Activated T-helper 2 cell treated with anti-CD3 and anti-CD28 coated beads, Interferon-gamma antibody, Interleukin-2, Interleukin-4, amounts not matched to agents 10 μg/mL and 5 μg/mL and 100 μg/mL, durations not matched to agents 14 hours and 24 hours and 36 hours (primary cell): ENCODE measurements at regions not wholly inside any gene's neighbourhood (a gene's known extent, or its start where the extent isn't known, plus 50 kb on each side); places are given as distances from the start of the nearest gene placed in this dataset.
"Not testable (repeated sequence)": the region's sequence is repeated elsewhere in the genome, so short reads cannot be mapped to it uniquely, and the experiment has no call there.

Source experiments
- DNase-seq: peaks from one replicate; pipeline ENCODE4 v3.0.0; 2021; ENCODE audit warnings: low spot score
- H3K27ac Mint-ChIP-seq: one replicate; pipeline ENCODE4 v1.8.0; 2021; ENCODE audit warnings: mixed read lengths
- H3K27me3 Mint-ChIP-seq: one replicate; pipeline ENCODE4 v1.8.0; 2021; ENCODE audit warnings: low read depth, mixed read lengths
- H3K36me3 Mint-ChIP-seq: one replicate; pipeline ENCODE4 v1.8.0; 2021; ENCODE audit warnings: low read depth, mixed read lengths
- H3K4me1 Mint-ChIP-seq: one replicate; pipeline ENCODE4 v1.8.0; 2021; ENCODE audit warnings: low read depth, mixed read lengths
- H3K4me3 Mint-ChIP-seq: one replicate; pipeline ENCODE4 v1.8.0; 2021; ENCODE audit warnings: low read depth, mild to moderate bottlenecking, moderate library complexity, mixed read lengths
- H3K9me3 Mint-ChIP-seq: one replicate; pipeline ENCODE4 v1.8.0; 2021; ENCODE audit warnings: mixed read lengths
- intact Hi-C: fragments of 100-400 bp; cut with micrococcal nuclease; formaldehyde crosslinking; loops from one replicate; pipeline ENCODE4 v1.15.1; 2023

DNA sequence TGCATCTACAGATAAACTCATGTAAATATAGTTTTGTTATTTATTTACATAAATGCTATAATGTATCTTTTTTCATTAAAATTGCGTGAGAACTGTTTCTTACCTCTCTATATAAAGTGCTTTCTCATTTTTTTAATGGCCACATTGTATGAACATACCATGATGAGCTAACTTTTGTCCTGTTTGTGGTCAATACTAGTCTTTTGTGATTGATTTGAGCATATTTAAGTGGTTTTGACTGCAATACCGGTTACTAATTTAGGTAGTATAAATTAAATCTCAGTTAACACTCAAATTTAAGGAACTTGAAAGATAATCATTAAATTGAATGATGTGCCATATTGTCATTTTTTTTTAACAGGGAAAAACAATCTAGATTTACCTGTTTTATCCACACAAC is 108.2 kb downstream of the HAUS1 start:
- intact Hi-C loops, result loop anchor here (1.0 to 2.0 kb wide), 2 partner anchors 38 to 64 kb away; no protein-coding TSS in a partner anchor
- Mint-ChIP-seq H3K4me1 (peaks cover 70% of the 10 kb centered on the region), H3K4me3 (no peak overlapping the region), H3K36me3 (peaks cover 34% of the 10 kb centered on the region), H3K27ac (peak overlapping the region; percentile 90), H3K27me3 (no peaks in the 10 kb centered on the region), H3K9me3 (no peaks in the 10 kb centered on the region)
- DNase-seq, result no peak

DNA sequence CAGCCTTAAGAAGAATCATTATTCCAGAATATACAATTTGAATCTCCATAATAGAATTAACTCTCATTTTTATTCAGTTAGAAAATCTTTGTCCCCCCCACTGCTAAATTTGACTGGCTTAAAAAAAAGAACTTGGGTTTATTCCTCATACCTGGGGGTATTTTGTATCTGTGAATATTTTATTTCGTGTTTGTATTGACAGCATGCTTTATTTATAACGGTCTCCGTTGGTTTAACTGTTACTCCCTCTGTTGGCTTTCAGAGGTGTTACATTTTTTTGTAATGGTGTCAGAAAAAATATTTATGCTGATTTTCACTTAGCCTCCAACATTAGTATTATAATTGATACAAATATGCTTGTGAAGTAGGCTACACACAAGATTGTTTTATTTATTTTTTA is 109.1 kb downstream of the HAUS1 start:
- DNase-seq, result no peak
- Mint-ChIP-seq H3K27ac (peak overlapping the region; percentile 46), H3K27me3 (no peaks in the 10 kb centered on the region), H3K4me1 (peaks cover 70% of the 10 kb centered on the region), H3K4me3 (no peak overlapping the region), H3K36me3 (peaks cover 39% of the 10 kb centered on the region), H3K9me3 (no peaks in the 10 kb centered on the region)
- intact Hi-C loops, result loop anchor here (1.0 to 2.0 kb wide), 2 partner anchors 40 to 64 kb away; no protein-coding TSS in a partner anchor

DNA sequence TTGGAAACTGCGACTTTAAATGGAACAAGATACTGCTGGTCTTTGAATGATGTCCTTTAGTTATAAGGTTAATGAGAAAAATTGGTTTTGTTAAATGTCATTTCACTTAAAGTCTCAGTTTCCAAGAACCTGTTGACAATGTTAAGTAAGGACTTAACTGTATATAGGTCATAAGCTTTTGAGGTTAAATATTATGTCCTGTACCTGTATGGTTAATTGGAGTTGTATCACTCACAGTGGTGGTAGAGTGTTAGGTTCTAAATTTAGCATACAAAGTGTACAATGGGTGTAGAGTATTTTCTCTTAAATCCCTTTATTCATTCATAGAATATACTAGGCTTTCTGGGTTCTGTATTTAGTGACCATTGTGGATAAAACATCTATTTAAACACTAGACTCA is 110.2 kb downstream of the HAUS1 start:
- peak overlapping the region; percentile 3 for H3K27ac Mint-ChIP-seq
- H3K36me3 Mint-ChIP-seq, result peaks cover 43% of the 10 kb centered on the region
- no peaks in the 10 kb centered on the region for H3K9me3 Mint-ChIP-seq
- intact Hi-C loops, result no loop called here
- H3K4me1 Mint-ChIP-seq, result peaks cover 66% of the 10 kb centered on the region
- no peak for DNase-seq
- H3K4me3 Mint-ChIP-seq, result no peak overlapping the region
- no peaks in the 10 kb centered on the region for H3K27me3 Mint-ChIP-seq

DNA sequence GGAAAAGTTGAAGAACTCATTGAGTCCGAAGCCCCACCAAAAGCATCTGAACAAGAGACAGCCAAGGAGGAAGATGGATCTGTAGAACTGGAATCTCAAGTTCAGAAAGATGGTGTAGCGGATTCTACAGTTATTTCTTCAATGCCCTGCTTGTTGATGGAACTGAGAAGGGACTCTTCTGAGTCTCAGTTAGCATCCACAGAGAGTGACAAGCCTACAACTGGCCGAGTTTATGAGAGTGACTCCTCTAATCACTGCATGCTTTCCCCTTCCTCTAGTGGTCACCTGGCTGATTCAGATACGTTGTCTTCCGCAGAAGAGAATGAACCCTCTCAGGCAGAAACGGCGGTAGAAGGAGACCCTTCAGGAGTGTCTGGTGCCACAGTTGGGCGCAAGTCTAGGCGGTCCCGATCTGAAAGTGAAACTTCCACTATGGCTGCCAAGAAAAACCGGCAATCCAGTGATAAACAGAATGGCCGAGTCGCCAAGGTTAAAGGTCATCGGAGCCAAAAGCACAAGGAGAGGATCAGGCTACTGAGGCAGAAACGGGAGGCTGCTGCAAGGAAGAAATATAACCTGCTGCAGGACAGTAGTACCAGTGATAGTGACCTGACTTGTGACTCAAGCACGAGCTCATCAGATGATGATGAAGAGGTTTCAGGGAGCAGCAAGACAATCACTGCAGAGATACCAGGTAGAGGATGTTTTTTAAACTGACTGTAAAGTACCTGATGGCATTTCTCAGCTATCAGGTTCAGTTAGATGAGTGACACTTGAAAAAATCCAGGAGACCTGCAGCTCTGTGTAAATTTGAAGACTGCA is 111.9 kb downstream of the HAUS1 start:
- H3K36me3 Mint-ChIP-seq, result peaks cover 44% of the 10 kb centered on the region
- intact Hi-C loops, result no loop called here
- no peaks in the 10 kb centered on the region for H3K9me3 Mint-ChIP-seq
- no peak for DNase-seq
- no peak overlapping the region for H3K27ac Mint-ChIP-seq
- no peak overlapping the region for H3K4me3 Mint-ChIP-seq
- H3K27me3 Mint-ChIP-seq, result no peaks in the 10 kb centered on the region
- peaks cover 62% of the 10 kb centered on the region for H3K4me1 Mint-ChIP-seq

DNA sequence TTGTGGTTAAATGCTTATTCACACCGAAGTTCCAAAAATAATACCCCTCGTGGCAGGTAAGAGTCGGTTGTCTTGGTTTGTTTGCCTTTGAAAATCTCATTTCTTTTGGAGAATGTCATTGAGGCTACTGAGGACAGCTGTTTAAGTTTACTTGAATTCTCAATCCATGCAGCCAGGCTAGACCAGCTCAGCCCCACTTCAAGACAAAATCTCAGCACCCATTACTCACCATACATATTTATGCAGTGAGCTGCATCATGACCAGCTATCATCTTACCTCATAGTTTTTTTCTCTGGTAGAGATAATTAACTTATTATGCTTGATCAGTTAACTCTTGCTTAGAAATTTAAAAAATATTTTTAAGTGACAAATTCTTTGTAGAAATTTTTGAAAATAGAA is 115.9 kb downstream of the HAUS1 start:
- Mint-ChIP-seq H3K4me1 (peaks cover 63% of the 10 kb centered on the region), H3K27ac (no peak overlapping the region), H3K9me3 (no peaks in the 10 kb centered on the region), H3K36me3 (peaks cover 53% of the 10 kb centered on the region), H3K4me3 (no peak overlapping the region), H3K27me3 (no peaks in the 10 kb centered on the region)
- DNase-seq, result no peak
- intact Hi-C loops, result no loop called here

DNA sequence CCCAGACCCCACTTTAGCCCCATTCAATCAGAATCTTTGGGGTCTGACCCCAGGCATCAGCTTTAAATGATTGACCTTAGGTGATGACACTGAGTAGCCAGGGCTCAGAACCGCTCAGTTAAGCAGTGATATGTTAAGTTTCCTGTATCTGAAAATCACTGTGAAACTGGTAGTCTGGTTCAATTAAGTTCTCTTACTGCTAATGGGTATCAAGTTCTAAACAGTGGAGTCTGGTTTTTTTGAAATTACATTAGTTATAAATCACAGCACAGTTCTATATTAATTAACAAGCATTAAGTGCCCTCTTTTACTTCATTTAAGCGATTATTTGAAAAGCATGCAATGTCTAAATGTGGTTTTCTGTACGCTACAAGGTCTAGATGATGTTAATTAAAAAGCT is 117.9 kb downstream of the HAUS1 start:
- no peak overlapping the region for H3K4me3 Mint-ChIP-seq
- no peak overlapping the region for H3K27ac Mint-ChIP-seq
- intact Hi-C loops, result no loop called here
- peaks cover 60% of the 10 kb centered on the region for H3K4me1 Mint-ChIP-seq
- no peaks in the 10 kb centered on the region for H3K9me3 Mint-ChIP-seq
- peaks cover 50% of the 10 kb centered on the region for H3K36me3 Mint-ChIP-seq
- no peaks in the 10 kb centered on the region for H3K27me3 Mint-ChIP-seq
- DNase-seq, result no peak

DNA sequence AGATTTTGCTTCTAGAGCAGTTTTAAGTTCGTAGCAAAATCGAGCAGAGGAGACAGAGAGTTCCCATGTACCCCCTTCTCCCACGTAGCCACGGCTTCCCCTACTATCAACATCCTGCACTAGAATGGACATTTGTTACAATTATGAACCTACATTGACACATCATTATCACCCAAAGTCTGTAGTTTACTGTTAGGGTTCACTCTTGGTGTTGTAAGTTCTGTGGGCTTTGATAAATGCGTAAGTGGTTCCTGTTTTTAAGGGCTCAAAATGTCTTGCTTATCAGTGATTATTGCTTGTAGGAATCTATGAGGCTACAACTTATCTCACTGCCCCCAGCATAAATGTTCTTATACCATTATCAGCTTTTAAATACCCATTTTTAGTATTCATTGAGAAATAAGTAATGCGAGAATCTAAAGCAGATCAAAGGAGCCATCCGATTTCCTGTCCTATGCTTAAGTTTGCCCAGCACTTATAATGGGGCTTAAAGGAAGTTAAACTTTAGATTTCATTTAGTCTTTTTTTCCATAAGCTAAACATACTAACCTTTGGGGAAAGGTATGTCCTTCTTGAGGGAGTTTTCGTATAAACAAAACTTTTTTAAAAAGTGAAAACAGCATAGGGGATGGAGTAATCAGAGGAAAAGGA is 118.7 kb downstream of the HAUS1 start:
- Mint-ChIP-seq H3K4me3 (no peak overlapping the region), H3K27me3 (no peaks in the 10 kb centered on the region), H3K9me3 (no peaks in the 10 kb centered on the region), H3K36me3 (peaks cover 43% of the 10 kb centered on the region), H3K27ac (peak overlapping the region; percentile 73), H3K4me1 (peaks cover 59% of the 10 kb centered on the region)
- intact Hi-C loops, result no loop called here
- DNase-seq, result no peak

DNA sequence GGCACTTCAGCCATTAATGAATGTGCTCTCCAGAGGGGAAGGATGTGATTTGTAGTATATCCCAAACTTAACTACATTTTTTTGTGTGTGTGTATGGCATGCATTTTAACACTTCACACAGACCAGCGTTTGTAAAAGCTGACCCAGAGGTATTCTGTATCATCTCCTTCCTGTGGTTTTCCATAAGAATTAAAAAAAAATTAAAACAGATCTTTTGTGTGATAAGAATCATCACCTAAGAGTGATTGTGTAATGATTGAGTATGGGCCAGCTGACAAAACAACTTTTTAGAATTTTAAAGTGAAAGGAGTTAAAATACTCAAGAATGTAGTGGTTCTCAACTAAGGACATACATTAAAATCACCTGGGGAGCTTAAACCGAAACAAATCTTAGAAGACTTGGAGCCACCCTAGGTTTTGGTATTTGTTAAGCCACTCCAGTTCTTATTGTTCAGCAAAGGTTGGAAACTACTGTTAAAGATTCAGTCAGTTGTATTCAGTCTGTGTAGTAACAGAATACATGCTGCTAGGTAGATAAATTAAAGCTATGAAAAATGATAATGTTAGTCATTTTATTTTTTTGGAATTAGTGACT is 120.1 kb downstream of the HAUS1 start:
- Mint-ChIP-seq H3K36me3 (peaks cover 29% of the 10 kb centered on the region), H3K4me3 (no peak overlapping the region), H3K27ac (no peak overlapping the region), H3K9me3 (no peaks in the 10 kb centered on the region), H3K4me1 (peaks cover 51% of the 10 kb centered on the region), H3K27me3 (no peaks in the 10 kb centered on the region)
- intact Hi-C loops, result no loop called here
- no peak for DNase-seq

DNA sequence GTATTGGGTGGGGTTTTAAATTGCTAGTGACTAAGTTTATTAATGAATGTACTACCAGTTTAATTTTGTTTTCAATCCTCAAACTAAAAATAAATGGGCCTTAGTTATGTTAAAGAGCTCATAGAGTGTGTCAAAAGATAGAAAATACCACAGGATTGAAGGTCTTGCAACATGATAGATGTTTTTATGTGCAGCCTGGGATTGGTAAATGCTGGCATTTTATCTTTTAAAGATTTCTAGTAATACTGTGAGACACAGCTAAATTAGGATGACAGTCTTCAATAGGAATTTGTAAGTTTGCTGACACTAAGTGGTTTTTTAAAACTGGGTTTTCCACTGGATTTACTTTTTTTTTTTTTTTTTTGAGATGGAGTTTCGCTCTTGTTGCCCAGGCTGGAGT is 122.3 kb downstream of the HAUS1 start:
- no peak overlapping the region for H3K27ac Mint-ChIP-seq
- peaks cover 27% of the 10 kb centered on the region for H3K36me3 Mint-ChIP-seq
- H3K27me3 Mint-ChIP-seq, result no peaks in the 10 kb centered on the region
- no peak overlapping the region for H3K4me3 Mint-ChIP-seq
- intact Hi-C loops, result no loop called here
- peaks cover 44% of the 10 kb centered on the region for H3K4me1 Mint-ChIP-seq
- H3K9me3 Mint-ChIP-seq, result no peaks in the 10 kb centered on the region
- no peak for DNase-seq

DNA sequence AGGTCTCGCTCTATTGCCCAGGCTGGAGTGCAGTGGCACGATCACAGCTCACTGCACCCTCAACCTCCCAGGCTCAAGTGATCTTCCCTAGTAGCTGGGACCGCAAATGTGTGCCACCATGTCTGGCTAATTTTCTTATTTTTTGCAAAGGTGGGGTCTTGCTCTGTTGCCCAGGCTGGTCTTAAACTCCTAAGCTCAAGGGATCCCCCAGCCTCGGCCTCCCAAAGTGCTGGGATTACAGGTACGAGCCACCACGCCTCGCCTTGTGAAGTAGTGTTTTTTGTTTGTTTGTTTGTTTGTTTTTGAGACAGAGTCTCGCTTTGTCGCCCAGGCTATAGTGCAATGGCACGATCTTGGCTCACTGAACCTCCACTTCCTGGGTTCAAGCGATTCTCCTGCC is 125.5 kb downstream of the HAUS1 start:
- H3K9me3 Mint-ChIP-seq, H3K4me3 Mint-ChIP-seq, DNase-seq, H3K27me3 Mint-ChIP-seq, H3K27ac Mint-ChIP-seq: not testable (repeated sequence)
- peaks cover 28% of the 10 kb centered on the region for H3K36me3 Mint-ChIP-seq
- H3K4me1 Mint-ChIP-seq, result peaks cover 24% of the 10 kb centered on the region
- intact Hi-C loops, result loop anchor here (5.0 kb wide), 1 partner anchor 32 kb away; no protein-coding TSS in a partner anchor

DNA sequence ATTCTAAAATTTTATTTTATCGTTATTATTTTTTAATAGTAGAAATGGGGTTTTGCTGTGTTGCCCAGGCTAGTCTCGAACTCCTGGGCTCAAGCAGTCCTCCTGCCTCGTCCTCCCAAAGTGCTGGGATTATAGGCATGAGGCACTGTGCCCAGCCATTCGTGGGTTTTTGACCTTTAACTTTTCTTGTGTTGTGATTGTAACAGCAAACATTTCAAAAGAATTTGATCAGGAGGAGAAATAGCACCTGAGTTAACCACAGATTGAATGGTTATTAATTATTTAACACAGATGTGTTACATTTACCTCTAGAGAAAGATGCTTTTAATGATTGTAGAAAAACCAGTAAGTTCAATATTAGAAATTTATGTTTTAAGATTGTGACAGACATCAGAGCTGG is 132.0 kb downstream of the HAUS1 start:
- H3K27ac Mint-ChIP-seq, result no peak overlapping the region
- H3K4me1 Mint-ChIP-seq, result peaks cover 18% of the 10 kb centered on the region
- no peak overlapping the region for H3K4me3 Mint-ChIP-seq
- intact Hi-C loops, result no loop called here
- H3K27me3 Mint-ChIP-seq, result no peaks in the 10 kb centered on the region
- no peak for DNase-seq
- H3K9me3 Mint-ChIP-seq, result no peaks in the 10 kb centered on the region
- H3K36me3 Mint-ChIP-seq, result peaks cover 39% of the 10 kb centered on the region

DNA sequence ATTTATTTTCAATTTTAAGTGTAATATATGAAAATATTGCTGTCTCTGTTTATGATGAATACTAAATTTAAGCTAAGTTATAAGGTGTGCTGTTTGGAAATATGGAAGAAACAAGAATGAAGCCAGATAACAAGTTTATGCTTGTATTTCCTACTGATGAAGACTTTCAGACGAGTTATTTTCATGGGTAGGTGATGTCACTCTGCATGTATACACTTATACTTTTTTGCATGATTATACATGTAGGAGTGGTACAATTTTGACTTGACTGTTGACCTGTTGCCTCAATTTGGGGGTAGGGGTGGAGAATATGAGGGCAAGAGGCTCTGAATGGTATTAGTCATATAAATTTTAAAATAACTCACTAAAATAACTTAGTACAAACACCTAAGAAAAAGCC is 133.7 kb downstream of the HAUS1 start:
- Mint-ChIP-seq H3K4me1 (peaks cover 16% of the 10 kb centered on the region), H3K4me3 (no peak overlapping the region)

DNA sequence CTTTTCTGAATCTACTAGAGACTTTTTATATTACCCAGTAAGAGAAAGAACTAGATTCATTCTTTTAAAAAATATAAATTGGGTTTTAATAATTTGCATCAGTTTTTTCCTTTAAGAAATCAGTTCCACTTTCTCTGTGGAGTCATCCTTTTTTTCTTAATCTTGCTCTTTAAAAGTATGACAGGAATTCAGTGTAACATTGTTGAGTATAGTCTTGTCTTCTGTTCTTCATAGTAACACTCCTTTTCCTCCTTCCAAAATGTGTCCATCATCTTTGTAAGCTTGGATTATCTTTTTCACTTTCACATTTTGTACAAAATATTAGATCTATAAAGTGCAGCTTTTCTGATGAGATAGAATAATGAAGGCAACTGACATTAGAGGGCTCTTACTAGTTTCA is 135.4 kb downstream of the HAUS1 start:
- H3K27ac Mint-ChIP-seq, result no peak overlapping the region
- intact Hi-C loops, result no loop called here
- DNase-seq, result no peak
- no peaks in the 10 kb centered on the region for H3K9me3 Mint-ChIP-seq
- H3K27me3 Mint-ChIP-seq, result no peaks in the 10 kb centered on the region
- H3K4me1 Mint-ChIP-seq, result peaks cover 17% of the 10 kb centered on the region
- H3K36me3 Mint-ChIP-seq, result peaks cover 37% of the 10 kb centered on the region
- H3K4me3 Mint-ChIP-seq, result no peak overlapping the region

More for the DNA sequence above, 133.7 kb downstream of the HAUS1 start:
- no peak for DNase-seq
- Mint-ChIP-seq H3K36me3 (peaks cover 35% of the 10 kb centered on the region), H3K27me3 (no peaks in the 10 kb centered on the region), H3K27ac (no peak overlapping the region), H3K9me3 (no peaks in the 10 kb centered on the region)
- intact Hi-C loops, result no loop called here
